Keratinocyte (primary cell): ENCODE measurements at regions not wholly inside any gene's neighbourhood (a gene's known extent, or its start where the extent isn't known, plus 50 kb on each side); places are given as distances from the start of the nearest gene placed in this dataset.

Source experiments
- DNase-seq: peaks from one replicate; pipeline ENCODE4 v3.0.0-alpha.2; 2011; ENCODE audit warnings: low read depth, missing footprints, low spot score
- FAIRE-seq: peaks from 2 replicates; lab custom pipeline; 2011; peaks lifted over from hg19 to GRCh38; lab: Jason Lieb, UNC
- H2AFZ ChIP-seq: 2 replicates; pipeline ENCODE4 v1.6.0; 2012; ENCODE audit warnings: low read length, control low read depth, inconsistent platforms; ENCODE audit not compliant: control insufficient read depth
- H3K27ac ChIP-seq: 2 replicates; pipeline ENCODE4 v1.5.1; 2011; ENCODE audit warnings: low read length; ENCODE audit not compliant: control insufficient read depth, insufficient read depth
- H3K27me3 ChIP-seq: 3 replicates; pipeline ENCODE4 v1.6.0; 2011; ENCODE audit warnings: low read length; ENCODE audit not compliant: control insufficient read depth, insufficient read depth; ENCODE audit errors: extremely low read depth
- H3K36me3 ChIP-seq, 2 experiments: 2 replicates in 1 of 2; 3 replicates in 1 of 2; pipeline ENCODE4 v1.5.1; 2011; ENCODE audit warnings: low read length in 2 of 2, mild to moderate bottlenecking in 1 of 2; ENCODE audit not compliant: control insufficient read depth in 2 of 2, insufficient read depth in 2 of 2; ENCODE audit errors: extremely low read depth in 1 of 2
- H3K4me1 ChIP-seq: 3 replicates; pipeline ENCODE4 v1.5.1; 2011; ENCODE audit warnings: low read length; ENCODE audit not compliant: control insufficient read depth, insufficient read depth; ENCODE audit errors: extremely low read depth
- H3K4me2 ChIP-seq: 3 replicates; pipeline ENCODE4 v1.6.0; 2011; ENCODE audit warnings: low read depth, low read length; ENCODE audit not compliant: control insufficient read depth, insufficient read depth; ENCODE audit errors: extremely low read depth
- H3K4me3 ChIP-seq, 3 experiments: fragments of 200-600 bp in 1 of 3; sonication (generic) in 1 of 3; 2 replicates in 2 of 3; 3 replicates in 1 of 3; pipeline ENCODE4 v1.5.1; 2011 to 2016; ENCODE audit warnings: low read length in 3 of 3, mild to moderate bottlenecking in 3 of 3, control low read depth in 2 of 3, inconsistent platforms in 1 of 3, low read depth in 1 of 3, mixed read lengths in 1 of 3, mixed run types in 1 of 3, moderate library complexity in 1 of 3; ENCODE audit not compliant: control insufficient read depth in 2 of 3, insufficient read depth in 2 of 3; ENCODE audit errors: extremely low read depth in 1 of 3
- H3K79me2 ChIP-seq: 2 replicates; pipeline ENCODE4 v1.6.0; 2012; ENCODE audit warnings: low read length; ENCODE audit not compliant: control insufficient read depth, insufficient read depth
- H3K9ac ChIP-seq: 3 replicates; pipeline ENCODE4 v1.6.0; 2011; ENCODE audit warnings: low read length; ENCODE audit not compliant: control insufficient read depth, insufficient read depth; ENCODE audit errors: extremely low read depth
- H3K9me1 ChIP-seq: 3 replicates; pipeline ENCODE4 v1.6.0; 2011; ENCODE audit warnings: low read length; ENCODE audit not compliant: control insufficient read depth, insufficient read depth; ENCODE audit errors: extremely low read depth
- H3K9me3 ChIP-seq: 2 replicates; pipeline ENCODE4 v1.5.1; 2012; ENCODE audit warnings: low read depth, low read length; ENCODE audit not compliant: control insufficient read depth
- H4K20me1 ChIP-seq: 3 replicates; pipeline ENCODE4 v1.6.0; 2011; ENCODE audit warnings: low read length; ENCODE audit not compliant: control insufficient read depth, insufficient read depth; ENCODE audit errors: extremely low read depth
- CTCF ChIP-seq, 3 experiments: IDR thresholded peaks in 1 of 3; conservative IDR thresholded peaks in 1 of 3; optimal IDR thresholded peaks in 1 of 3; 2 replicates in 2 of 3; 3 replicates in 1 of 3; pipeline versions ENCODE3 to v1.5.1; 2011; ENCODE audit warnings: low read length in 3 of 3, mild to moderate bottlenecking in 3 of 3, moderate library complexity in 2 of 3, control low read depth in 1 of 3, inconsistent platforms in 1 of 3; ENCODE audit not compliant: insufficient read depth in 2 of 3; ENCODE audit errors: extremely low read depth in 1 of 3
- EZH2 ChIP-seq: IDR thresholded peaks from one replicate; pipeline ENCODE4 v1.6.1; 2012; ENCODE audit warnings: inconsistent platforms, mild to moderate bottlenecking, low read length, moderate library complexity
- dilution Hi-C: fragments of 300-500 bp; cut with MboI; formaldehyde crosslinking; loops from one replicate; pipeline ENCODE4 v1.7.0; 2020; ENCODE audit warnings: low sequenced_read_pairs; ENCODE audit not compliant: extremely low pct_ligation_motif_present

GRCh38 chr6:146923205-146923833 lies 280.9 kb upstream of the STXBP5 start:
- no peak for FAIRE-seq
- Histone ChIP-seq H3K27me3 (no peaks in the 10 kb centered on the region), H4K20me1 (no peaks in the 10 kb centered on the region), H3K27ac (no peak overlapping the region), H3K9me3 (no peaks in the 10 kb centered on the region), H3K9ac (no peak overlapping the region), H3K79me2 (no peaks in the 10 kb centered on the region), H3K4me1 (no peaks in the 10 kb centered on the region), H2AFZ (no peak overlapping the region), H3K36me3 (no peaks in the 10 kb centered on the region), H3K4me2 (no peak overlapping the region), H3K9me1 (no peaks in the 10 kb centered on the region), H3K4me3 (no peak overlapping the region)
- no peak for TF ChIP-seq CTCF (optimal IDR thresholded peaks at IDR 0.05 in 1 of 3, IDR thresholded peaks at IDR 0.05 in 1 of 3, conservative IDR thresholded peaks at IDR 0.05 in 1 of 3; ENCODE audit: extremely low read depth in 1 of 3, insufficient read depth in 2 of 3, low read length in 3 of 3)
- TF ChIP-seq EZH2, result no peak
- dilution Hi-C loops, result no loop called here
- no peak for DNase-seq

- no peak overlapping the region for H2AFZ ChIP-seq
- no peak overlapping the region for H3K4me3 ChIP-seq
- FAIRE-seq (no peak), DNase-seq (no peak)
- no peaks in the 10 kb centered on the region for H3K79me2 ChIP-seq
- H3K9ac ChIP-seq, result no peak overlapping the region
- no peaks in the 10 kb centered on the region for H3K9me3 ChIP-seq
- H3K27me3 ChIP-seq, result no peaks in the 10 kb centered on the region
- H3K27ac ChIP-seq, result no peak overlapping the region
- no peaks in the 10 kb centered on the region for H3K4me1 ChIP-seq
- dilution Hi-C loops, result no loop called here
- no peak overlapping the region for H3K4me2 ChIP-seq
- H3K9me1 ChIP-seq, result no peaks in the 10 kb centered on the region
- TF ChIP-seq EZH2 (no peak), CTCF (optimal IDR thresholded peaks at IDR 0.05 in 1 of 3, IDR thresholded peaks at IDR 0.05 in 1 of 3, conservative IDR thresholded peaks at IDR 0.05 in 1 of 3; ENCODE audit: extremely low read depth in 1 of 3, insufficient read depth in 2 of 3, low read length in 3 of 3) (no peak)
- H3K36me3 ChIP-seq, result no peaks in the 10 kb centered on the region
- H4K20me1 ChIP-seq, result no peaks in the 10 kb centered on the region
These were observed 278.4 kb upstream of the STXBP5 start for GRCh38 chr6:146925846-146926245.
